GM20000 (cell line): ENCODE measurements at regions not wholly inside any gene's neighbourhood (a gene's known extent, or its start where the extent isn't known, plus 50 kb on each side); places are given as distances from the start of the nearest gene placed in this dataset.

Experiments
- DNase-seq: peaks from one replicate; pipeline ENCODE4 v3.0.0; 2012; ENCODE audit warnings: low spot score
- TF ChIP-seq, protein P1 (sequence below): IDR thresholded peaks from 2 replicates; pipeline ENCODE4 v1.5.1; 2012; ENCODE audit warnings: mild to moderate bottlenecking, control low read depth; ENCODE audit errors: extremely low read depth, missing control alignments

- TF ChIP-seq, protein P1, sequence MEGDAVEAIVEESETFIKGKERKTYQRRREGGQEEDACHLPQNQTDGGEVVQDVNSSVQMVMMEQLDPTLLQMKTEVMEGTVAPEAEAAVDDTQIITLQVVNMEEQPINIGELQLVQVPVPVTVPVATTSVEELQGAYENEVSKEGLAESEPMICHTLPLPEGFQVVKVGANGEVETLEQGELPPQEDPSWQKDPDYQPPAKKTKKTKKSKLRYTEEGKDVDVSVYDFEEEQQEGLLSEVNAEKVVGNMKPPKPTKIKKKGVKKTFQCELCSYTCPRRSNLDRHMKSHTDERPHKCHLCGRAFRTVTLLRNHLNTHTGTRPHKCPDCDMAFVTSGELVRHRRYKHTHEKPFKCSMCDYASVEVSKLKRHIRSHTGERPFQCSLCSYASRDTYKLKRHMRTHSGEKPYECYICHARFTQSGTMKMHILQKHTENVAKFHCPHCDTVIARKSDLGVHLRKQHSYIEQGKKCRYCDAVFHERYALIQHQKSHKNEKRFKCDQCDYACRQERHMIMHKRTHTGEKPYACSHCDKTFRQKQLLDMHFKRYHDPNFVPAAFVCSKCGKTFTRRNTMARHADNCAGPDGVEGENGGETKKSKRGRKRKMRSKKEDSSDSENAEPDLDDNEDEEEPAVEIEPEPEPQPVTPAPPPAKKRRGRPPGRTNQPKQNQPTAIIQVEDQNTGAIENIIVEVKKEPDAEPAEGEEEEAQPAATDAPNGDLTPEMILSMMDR: no peak
- DNase-seq: no peak
Observed at GRCh38 chr13:105971312-105971711, 564.1 kb downstream of the EFNB2 start.

DNA sequence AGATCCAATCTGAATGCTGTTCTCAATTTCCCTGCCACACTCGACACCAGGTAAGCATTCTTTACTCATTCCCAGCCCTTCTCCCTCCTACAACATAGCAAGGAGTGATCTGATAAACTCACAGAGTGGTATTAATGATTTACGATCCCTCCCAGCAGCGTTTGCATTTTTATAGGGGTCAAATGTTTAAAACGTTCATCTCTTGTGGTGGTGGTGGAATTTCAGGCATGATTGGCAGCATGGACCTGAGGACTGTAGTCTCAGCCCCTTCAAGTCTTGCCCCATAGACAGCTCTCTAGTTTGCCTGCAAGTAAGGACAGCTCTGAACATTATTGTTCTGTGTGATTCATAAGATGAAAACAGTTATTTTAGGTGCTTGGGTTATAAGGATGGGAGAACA lies 565.7 kb downstream of the EFNB2 start:
- no peak for DNase-seq
- TF ChIP-seq, protein P1: no peak

- no peak for DNase-seq
- TF ChIP-seq, protein P1: no peak
Observed at GRCh38 chr13:105965910-105966309, 569.6 kb downstream of the EFNB2 start.

- DNase-seq: no peak
Observed at GRCh38 chr13:105962080-105962479, 573.4 kb downstream of the EFNB2 start.

GRCh38 chr13:105961438-105961837 lies 574.0 kb downstream of the EFNB2 start:
- TF ChIP-seq, protein P1: no peak
- no peak for DNase-seq

More at GRCh38 chr13:105962080-105962479, 573.4 kb downstream of the EFNB2 start:
- TF ChIP-seq, protein P1: no peak

DNA sequence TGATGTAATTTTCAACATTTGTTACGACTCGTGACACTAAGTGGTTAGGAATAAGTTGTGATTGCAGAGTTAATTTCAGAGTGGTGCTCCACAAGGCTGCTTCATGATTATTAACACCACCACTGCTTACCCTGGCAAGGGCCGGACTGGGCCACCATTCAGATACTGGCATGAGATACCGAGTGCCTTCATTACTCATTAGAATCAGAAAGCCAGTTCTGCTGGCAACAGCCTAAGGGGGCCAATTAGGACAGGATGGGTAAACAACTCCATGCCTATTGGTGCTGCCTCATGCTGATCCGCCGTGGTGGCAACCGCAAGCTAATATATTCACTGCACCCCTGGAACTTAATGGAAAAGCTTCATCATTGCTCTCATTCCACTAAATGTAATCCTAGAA lies 575.1 kb downstream of the EFNB2 start:
- no peak for DNase-seq
- TF ChIP-seq, protein P1: no peak

GRCh38 chr13:105959876-105960275 lies 575.6 kb downstream of the EFNB2 start:
- TF ChIP-seq, protein P1: no peak
- DNase-seq: no peak
